A172 (cell line): ENCODE measurements at regions not wholly inside any gene's neighbourhood (a gene's known extent, or its start where the extent isn't known, plus 50 kb on each side); places are given as distances from the start of the nearest gene placed in this dataset.

ENCODE experiments used
- DNase-seq: peaks from one replicate; pipeline ENCODE4 v3.0.0-alpha.2; 2015; ENCODE audit warnings: low spot score

GRCh38 chr4:84441758-84442377 lies 57.2 kb downstream of the NKX6-1 start:
- no peak for DNase-seq

GRCh38 chr4:84439996-84440395 lies 59.1 kb downstream of the NKX6-1 start:
- DNase-seq: no peak

- DNase-seq: no peak
Observed at GRCh38 chr4:84436812-84437211, 62.3 kb downstream of the NKX6-1 start.

DNA sequence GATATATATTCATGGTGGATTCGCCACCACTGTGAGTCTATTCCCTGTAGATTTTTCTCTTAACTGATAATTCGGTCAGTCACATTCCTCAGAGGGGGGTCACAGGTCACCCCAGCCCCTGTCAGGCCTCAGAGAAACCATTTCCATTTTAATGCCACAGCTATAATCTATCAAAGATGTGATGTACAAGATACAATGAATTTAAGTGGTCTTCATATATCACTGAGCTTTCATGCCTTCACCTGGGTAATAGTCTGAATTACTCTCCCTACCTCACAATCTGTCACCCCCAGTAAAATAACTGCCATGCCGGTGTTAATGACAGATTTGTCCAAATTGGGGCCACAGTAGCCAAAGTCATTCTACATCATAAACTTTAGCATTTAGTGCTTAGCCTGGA lies 64.7 kb downstream of the NKX6-1 start:
- no peak for DNase-seq

DNA sequence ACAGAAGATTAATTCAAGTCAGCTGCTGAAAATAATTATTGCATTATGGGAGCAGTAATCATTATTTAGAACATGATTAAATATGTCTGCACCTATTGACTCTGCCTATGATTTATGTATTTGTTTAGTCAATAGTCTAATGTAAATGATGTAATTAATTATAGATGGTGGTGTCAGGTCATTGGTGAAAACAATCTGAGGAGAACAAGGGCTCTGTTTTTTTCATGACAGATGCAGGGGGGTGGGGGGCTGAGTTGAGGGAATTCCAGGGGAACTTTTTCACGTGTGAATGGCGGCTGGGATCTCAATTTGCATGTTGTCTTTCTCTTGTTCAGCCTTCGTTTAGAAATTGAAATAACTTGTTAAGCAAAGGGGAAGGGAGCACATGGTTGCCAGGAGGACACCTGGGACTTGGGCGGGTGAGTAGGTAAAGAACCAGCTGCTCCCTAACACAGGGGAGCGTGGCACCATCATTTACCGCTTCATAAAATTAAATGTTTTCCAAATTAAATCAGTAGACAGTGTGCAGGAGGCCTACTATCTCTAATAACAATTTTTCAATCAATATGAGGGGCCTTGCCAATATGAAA lies 65.4 kb downstream of the NKX6-1 start:
- DNase-seq: no peak

- no peak for DNase-seq
Observed at GRCh38 chr4:84432713-84433112, 66.4 kb downstream of the NKX6-1 start.

- DNase-seq: no peak
Observed at GRCh38 chr4:84420608-84421007, 78.5 kb downstream of the NKX6-1 start.

GRCh38 chr4:84419201-84419600 lies 79.9 kb downstream of the NKX6-1 start:
- DNase-seq: no peak

DNA sequence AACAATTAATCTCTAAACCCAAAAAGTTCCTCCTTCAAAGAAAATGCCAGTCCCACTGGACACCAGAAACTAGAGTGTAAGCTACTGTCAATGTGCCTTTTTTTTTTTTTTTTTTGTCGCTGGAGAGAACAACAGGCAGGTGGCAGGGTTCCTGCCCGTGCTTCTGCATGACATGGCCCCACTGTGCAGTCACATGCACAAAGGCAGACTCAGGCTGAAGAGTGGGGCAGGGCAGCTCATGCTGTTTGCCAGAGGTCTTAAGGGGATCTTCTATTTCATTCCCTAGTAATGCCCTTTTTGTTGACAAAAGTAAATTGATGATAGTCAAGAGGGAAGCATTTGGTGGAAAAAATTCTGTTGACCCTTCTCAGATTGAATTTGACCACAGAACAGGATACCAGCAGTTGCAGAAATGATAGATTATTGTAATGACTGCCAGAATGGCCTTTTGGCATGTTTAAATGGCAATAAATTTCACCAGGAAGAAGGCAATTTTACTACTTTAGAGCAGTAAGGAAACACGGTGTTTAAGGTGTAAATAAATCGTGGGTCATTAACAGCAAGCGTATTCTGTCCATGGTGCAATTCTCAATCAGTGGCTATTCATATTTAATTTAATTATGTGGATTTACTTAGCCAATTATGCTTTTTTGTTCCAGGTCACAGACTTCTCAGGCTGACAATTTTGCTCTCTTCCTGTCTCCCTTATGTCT lies 80.9 kb downstream of the NKX6-1 start:
- DNase-seq: no peak

DNA sequence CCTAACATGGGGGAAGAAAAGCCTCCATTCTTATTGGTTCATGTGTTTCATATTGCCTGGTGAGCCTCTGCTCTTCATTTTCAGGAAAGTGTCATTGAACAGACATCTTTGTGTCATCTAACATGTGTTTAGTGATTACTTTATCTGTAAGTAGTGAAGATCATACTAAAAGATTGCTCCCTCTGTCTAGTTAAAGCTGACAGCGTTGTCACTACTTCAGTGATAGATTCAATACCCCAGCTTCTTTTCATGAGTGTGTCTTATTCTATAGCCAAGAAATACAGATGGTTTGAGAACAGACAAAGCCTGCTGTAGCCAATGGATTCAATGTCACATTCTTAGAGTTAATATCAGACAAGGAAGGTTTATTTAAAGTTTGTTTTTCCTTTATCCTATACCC lies 85.1 kb downstream of the NKX6-1 start:
- no peak for DNase-seq

DNA sequence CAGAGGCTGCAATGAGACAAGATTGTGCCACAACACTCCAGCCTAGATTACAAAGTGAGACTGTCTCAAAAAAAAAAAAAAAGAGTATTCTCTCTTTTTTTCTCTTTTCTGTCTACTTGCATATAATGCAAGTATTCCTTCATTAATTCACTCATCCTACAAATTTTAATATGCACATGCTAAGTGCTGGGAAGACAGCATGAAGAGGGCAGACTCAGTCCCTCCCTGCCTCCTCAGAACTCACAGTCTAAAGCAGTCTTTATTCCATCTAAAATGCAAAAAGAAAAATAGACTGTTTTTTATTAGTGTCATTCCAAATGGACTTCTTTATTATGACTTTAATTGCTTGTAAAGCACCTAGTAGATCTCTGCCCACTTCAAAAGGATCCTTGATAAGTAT lies 85.6 kb downstream of the NKX6-1 start:
- no peak for DNase-seq

GRCh38 chr4:84412062-84412461 lies 87.0 kb downstream of the NKX6-1 start:
- DNase-seq: no peak

DNA sequence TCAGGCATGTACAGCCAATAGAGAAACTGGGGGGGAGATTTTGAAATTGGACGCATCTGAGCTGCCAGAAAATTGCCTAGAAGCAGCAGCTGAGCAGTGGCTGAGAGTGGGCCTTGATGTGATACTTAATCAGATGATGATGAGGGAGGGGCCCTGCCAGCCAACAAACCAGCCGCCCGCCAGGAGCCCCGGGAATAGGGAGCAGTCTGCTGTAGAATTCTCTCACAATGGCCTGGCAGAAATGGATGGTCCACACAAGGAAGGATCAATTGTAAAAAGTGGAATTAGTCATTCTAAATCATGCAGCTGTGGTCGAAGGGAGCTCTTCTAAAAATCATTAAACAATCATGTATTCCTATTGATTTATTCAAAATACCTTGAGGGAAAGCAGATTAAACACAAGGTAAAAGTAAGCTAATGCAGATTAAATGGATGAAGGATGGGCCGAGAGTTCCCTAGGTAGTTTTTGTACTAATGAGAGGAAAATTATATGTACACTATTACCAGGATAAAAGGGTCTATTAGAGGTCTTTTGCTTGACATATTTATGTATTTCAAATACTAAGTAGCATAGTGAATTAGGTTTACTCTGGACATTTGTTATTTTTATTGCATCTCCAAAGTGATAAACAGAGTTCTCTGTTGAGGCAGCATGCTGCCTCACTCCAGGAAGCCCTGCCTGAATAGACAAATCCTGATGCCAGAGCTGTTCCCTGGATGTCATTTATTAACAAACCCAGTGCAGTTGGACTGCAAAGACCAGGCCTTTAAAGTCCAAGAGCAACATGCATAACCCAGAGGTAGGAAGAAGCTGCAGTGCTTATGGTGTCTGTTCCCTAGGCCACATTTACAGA lies 91.3 kb downstream of the NKX6-1 start:
- DNase-seq: no peak

- peak; percentile 44 for DNase-seq
Observed at GRCh38 chr4:84403656-84404055, 95.4 kb downstream of the NKX6-1 start.

DNA sequence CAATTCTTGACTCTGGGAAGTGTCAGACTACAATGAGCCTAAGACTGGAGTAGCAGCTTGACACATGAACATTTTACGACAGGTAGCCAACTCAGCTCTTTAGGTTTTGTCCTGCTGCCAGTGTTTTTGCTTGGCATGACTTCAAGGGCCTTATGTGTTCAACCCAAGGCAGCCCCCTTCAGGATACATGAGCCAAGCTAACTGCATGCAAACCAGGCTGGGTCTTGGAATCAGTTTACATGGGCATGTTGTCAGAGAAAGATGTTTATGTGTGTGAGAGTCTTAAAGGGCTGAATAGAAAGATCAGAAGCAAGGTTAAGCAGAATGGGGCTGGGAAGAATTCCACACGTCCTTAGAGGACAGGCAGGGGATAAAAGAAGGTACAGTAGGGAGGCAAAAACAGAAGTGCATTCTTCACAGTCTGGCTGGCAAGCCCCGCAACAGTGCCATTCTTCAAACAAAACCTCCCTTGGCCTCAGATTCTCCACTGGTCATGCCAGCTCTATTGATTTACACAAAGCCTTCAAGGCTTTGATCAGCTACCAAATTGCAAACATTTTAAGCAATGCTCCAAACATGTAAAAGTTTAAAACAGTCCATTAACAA lies 97.3 kb downstream of the NKX6-1 start:
- no peak for DNase-seq

GRCh38 chr4:84394386-84394785 lies 104.7 kb downstream of the NKX6-1 start:
- DNase-seq: peak; percentile 11

DNA sequence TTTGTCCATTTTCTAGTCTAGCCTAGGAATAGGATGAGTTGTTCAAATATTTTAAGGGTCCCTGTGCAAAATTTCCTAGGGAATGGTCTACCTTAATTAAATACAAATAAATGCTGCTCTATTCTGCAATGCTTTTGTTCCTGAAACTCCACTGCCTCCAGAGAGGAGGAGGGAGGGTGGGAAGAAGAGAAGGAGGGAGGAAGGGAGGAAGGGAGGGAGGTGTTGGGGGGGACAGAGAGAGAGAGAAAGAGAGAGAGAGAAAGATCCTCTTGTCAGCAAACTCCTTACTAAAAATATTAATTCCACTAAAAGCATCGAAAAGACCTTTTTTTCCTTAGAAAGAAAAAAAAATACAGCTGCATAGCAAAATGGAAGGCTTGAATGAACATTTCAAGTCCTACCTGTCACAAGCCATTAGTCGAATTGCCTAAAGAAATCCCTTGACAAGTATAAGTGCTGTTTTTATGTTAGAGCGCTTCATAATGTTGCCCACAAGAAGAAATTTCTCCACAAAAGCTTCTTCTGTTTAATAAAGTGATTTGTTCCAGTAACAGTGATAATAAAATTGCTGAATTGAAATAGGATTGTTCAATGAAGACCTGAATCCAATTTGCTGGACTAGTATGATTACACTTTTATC lies 106.0 kb downstream of the NKX6-1 start:
- no peak for DNase-seq

DNA sequence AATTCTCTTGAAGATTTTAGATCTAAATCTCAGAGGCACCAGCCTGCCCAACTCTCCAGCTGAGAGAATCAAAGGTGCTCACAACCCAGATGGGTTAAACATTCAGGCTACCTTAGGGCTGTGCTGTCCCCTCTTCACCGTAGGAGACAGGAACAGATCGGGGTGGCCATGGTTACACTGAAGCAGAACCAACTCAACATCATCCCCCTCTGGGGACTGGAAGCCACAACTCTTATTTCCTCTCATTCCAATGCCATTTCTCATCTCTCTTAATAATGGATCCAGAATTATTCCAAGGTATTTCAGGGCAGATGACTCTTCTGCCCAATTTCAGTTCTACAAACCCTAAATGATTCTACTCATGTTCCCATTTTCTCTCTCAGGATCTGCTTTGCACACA lies 109.7 kb downstream of the NKX6-1 start:
- peak; percentile 23 for DNase-seq

- no peak for DNase-seq
Observed at GRCh38 chr4:84385203-84385602, 113.9 kb downstream of the NKX6-1 start.

DNA sequence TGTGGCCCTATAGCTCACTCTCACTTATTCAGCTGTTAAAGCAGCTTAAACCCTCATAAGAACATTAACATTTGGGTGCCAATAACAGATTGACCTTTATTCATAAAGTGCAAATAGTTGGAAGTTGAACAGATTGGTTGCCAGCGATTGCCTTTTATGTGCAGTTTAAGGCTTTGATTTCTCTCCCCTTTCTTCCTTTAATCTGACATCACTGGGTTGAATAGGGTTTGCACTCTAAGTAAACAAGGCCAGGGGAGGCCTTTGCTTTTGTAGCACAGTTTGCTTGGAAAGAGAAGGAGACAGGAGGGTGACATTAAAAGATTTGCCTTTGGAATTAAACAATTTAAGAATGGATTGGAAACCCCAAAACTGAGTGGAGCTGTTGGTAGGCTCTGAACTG lies 114.3 kb downstream of the NKX6-1 start:
- DNase-seq: no peak

DNA sequence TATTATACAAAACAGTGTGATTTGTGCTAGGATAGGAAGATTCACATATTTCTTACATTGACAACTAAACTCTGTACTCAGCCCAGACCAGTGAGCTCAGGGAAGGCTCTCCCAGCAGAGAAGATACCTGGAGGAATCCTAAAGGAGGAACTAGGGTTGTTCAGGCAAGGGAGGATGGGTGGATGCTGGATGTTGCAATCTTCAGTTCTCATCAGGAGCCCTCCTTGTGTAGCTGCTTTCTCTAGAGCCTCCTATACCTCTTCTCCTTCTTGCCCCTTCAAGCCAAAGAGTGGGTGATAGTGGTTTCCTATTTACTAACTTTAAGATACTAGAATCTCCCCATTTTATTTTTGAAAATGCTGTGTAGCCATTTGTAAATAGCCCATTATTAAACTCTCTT lies 117.3 kb downstream of the NKX6-1 start:
- no peak for DNase-seq
